ENCODE measurements at regions not wholly inside any gene's neighbourhood (a gene's known extent, or its start where the extent isn't known, plus 50 kb on each side); places are given as distances from the start of the nearest gene placed in this dataset.
A peak's percentile ranks its signal among the peaks of the same experiment; 100 is the strongest.

GRCh38 chr11:116688202-116688540 lies 84.6 kb downstream of the BUD13 start (continued):
- no peak for TF ChIP-seq KIAA2018 (CRISPR knock-in tag; IDR thresholded peaks at IDR 0.05; ENCODE audit: borderline replicate concordance)
- no peak for TF ChIP-seq ELF3 (CRISPR knock-in tag; IDR thresholded peaks at IDR 0.05)
- no peak for TF ChIP-seq HMG20A (CRISPR knock-in tag; IDR thresholded peaks at IDR 0.05; ENCODE audit: borderline replicate concordance)
- peak; percentile 75 for TF ChIP-seq USF2 (IDR thresholded peaks at IDR 0.05; ENCODE audit: low read depth, low read length)
- TF ChIP-seq USF2 (CRISPR knock-in tag; IDR thresholded peaks at IDR 0.05; ENCODE audit: borderline replicate concordance) = peak; percentile 31; the same call in 1 of the 2 replicates
- no peak for TF ChIP-seq ZFX (CRISPR knock-in tag; IDR thresholded peaks at IDR 0.05; ENCODE audit: low read depth)
- TF ChIP-seq ZNF607 (CRISPR knock-in tag; IDR thresholded peaks at IDR 0.05; ENCODE audit: borderline replicate concordance) = no peak
- no peak for TF ChIP-seq MED8 (CRISPR knock-in tag; IDR thresholded peaks at IDR 0.05; ENCODE audit: insufficient replicate concordance)
- TF ChIP-seq NFYB (CRISPR knock-in tag; IDR thresholded peaks at IDR 0.05) = no peak
- TF ChIP-seq SMARCE1 (IDR thresholded peaks at IDR 0.05; ENCODE audit: borderline replicate concordance) = no peak
- no peak for TF ChIP-seq NFE2L1 (CRISPR knock-in tag; IDR thresholded peaks at IDR 0.05; ENCODE audit: borderline replicate concordance)
- no peak for TF ChIP-seq DPF2 (CRISPR knock-in tag; IDR thresholded peaks at IDR 0.05; ENCODE audit: borderline replicate concordance, low read depth)
- no peak for TF ChIP-seq TFDP2 (CRISPR knock-in tag; IDR thresholded peaks at IDR 0.05)
- TF ChIP-seq ZNF441 (CRISPR knock-in tag; IDR thresholded peaks at IDR 0.05; ENCODE audit: borderline replicate concordance) = no peak
- no peak for TF ChIP-seq AGO1 (IDR thresholded peaks at IDR 0.05; ENCODE audit: low read depth, low read length, poor library complexity, severe bottlenecking)

Measured in HepG2 (cell line).